H1 (cell line): ENCODE measurements at regions not wholly inside any gene's neighbourhood (a gene's known extent, or its start where the extent isn't known, plus 50 kb on each side); places are given as distances from the start of the nearest gene placed in this dataset.

Source experiments
- ASH2L ChIP-seq: fragments of 200-600, 300-600 bp; sonication (generic); IDR thresholded peaks from one replicate; pipeline ENCODE4 v1.7.1; 2017; ENCODE audit warnings: low read length
- NANOG ChIP-seq: IDR thresholded peaks from 2 replicates; pipeline ENCODE4 v1.6.1; 2011; ENCODE audit warnings: low read length, low read depth, mild to moderate bottlenecking, inconsistent platforms; ENCODE audit not compliant: insufficient read depth, poor library complexity, severe bottlenecking
- TCF12 ChIP-seq: IDR thresholded peaks from 2 replicates; pipeline ENCODE4 v1.6.1; 2011; ENCODE audit warnings: low read depth, mild to moderate bottlenecking, low read length

- TF ChIP-seq TCF12 = no peak
- no peak for TF ChIP-seq ASH2L
- TF ChIP-seq NANOG = no peak
- TF ChIP-seq, all 59 proteins: peak for 0
Measured at GRCh38 chr1:181947441-181947840, 114.1 kb downstream of the ZNF648 start (continued).
